GM21737 (cell line): ENCODE measurements at regions not wholly inside any gene's neighbourhood (a gene's known extent, or its start where the extent isn't known, plus 50 kb on each side); places are given as distances from the start of the nearest gene placed in this dataset.
"Not testable (repeated sequence)": the region's sequence is repeated elsewhere in the genome, so short reads cannot be mapped to it uniquely, and the experiment has no call there.

ENCODE experiments used
- ATAC-seq: cut with Tn5 transposase; IDR thresholded peaks from one replicate; pipeline ENCODE4 v1.9.1; 2021; ENCODE audit warnings: mild to moderate bottlenecking, moderate library complexity; ENCODE audit not compliant: unreplicated experiment

DNA sequence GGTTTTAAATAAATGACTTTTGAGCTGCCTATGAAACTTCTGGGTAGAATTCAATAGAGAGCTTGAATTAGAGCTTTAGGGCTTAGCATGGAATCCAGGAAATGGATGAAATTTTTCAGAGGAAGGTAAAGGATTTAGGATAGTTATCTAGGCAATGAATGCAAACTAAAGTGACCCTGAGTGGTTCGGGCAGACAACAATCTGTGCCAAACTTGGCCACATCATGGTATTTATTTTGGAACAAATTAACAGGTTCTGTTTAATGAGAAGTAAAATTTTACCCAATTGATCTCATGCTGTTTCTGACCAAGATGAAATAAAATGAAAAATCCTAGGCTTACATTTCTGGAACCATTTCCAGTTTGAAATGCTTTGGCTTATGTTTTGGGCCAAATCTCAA is 934.4 kb downstream of the MAT2B start:
- ATAC-seq: no peak

DNA sequence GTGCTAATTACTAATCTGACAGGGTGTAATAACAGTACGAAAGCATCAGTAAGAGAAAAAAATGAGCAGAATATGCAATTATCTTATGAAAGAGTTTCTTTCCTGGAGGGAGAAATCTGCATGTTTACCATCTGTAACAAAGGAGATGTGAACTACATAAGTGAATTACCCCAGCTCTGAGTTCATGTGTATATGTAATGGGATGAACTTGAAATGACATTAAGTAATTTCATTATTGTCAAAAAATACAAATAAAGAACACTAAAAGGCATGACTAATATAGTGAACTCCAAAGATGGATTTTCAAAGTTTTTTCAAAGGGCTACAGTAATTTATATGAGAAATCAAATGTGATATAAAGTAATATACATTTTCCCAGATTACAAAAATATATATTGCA is 944.0 kb downstream of the MAT2B start:
- ATAC-seq: no peak

DNA sequence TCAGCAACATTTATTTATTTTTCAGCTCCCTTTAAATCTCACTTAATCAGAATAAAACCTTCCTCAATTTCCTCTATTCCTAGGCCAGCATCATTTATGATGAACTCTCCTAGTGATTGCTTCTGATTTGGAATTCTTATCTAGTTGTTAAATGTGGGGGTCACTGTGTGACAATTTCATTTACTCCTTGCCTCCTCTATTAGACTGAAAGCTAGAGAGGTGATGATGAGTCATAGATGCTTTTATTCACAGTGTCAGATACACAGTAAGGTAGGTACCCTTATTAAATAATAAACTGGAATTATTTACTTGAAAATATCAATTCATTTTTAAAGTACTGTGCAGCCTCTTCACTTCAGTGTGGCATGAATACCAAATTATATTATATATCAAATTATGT is 960.6 kb downstream of the MAT2B start:
- ATAC-seq: no peak

DNA sequence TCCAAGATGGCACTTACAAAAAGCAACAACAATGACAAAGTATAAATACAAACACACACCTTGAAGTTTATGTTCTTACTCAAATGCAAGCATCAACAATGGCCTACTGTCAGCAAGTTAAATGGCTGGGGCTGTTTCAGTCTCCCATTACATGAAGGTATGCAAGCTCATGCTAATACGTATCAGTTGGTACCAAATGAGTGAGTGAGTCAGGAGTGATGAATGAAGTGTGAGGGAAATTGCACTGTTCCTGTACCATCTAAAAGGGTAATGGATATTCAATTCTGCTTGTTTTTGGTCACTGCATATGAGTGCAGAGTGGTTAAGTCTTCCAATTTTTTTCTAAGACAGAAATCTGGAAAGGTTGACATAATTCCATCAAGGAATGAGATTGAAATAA is 964.9 kb downstream of the MAT2B start:
- ATAC-seq: no peak

DNA sequence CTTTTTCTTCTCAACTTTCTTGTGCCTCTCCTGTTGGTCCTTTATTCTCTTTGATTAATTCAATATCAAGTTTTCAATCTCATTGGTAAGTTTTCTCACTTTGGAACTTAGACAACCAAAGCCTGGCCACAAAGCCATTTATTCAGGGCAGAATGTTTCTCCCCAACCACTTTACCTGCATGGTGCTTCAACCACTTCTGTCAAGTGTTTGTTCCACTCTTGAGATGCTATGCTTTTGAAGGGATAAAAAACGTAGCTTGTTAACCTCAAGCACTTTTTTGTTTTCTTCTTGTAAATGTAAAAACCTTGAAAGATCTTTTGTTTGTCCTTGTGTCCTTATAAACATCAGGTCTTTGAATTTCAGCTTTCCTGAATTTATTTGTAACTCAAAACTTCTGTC is 966.7 kb downstream of the MAT2B start:
- no peak for ATAC-seq

DNA sequence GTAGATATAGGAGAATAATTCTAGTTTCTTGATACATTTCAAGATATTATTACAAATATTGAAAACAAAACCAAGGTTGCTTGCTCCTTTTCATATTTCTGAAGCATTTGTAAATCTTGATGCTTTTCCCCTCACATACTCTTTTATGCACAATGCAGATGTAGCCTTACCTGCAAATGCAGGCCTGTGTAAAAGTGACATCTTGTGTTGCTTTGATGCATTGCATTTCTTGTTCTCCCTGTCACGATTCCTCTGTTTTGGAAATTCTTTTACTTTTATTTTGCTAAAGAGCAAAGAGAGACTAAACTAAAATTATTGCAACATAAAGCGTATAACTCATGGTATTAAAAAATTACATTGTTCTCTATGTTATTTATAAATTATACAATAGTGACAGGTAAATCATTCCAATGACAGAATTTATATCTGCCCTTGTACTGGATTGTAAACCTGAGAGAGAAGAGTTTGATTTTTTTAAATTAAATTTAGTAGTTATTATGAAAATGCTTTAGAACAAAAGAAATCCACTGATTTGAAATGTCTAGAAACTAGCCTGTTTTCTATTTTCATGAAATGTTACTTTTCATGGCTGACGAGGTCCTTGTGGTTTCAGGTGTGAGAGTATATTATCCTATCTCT is 970.0 kb downstream of the MAT2B start:
- ATAC-seq: no peak

DNA sequence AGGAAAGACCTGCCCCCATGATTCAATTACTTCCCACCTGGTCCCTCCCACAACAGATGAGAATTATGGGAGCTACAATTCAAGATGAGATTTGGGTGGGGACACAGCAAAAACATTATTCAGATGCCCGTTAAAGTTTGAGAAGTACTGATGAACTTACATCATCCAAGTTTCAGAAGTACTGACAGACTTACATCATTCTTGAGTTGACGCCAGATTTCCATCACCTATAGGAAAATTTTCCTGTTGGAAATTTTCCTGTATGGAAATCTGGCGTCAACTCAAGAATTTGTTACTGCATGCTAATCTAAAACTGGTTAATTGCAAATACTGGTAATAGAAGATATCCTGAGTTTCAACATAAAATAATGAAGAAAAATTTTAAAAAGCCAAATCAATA is 975.9 kb downstream of the MAT2B start:
- no peak for ATAC-seq

DNA sequence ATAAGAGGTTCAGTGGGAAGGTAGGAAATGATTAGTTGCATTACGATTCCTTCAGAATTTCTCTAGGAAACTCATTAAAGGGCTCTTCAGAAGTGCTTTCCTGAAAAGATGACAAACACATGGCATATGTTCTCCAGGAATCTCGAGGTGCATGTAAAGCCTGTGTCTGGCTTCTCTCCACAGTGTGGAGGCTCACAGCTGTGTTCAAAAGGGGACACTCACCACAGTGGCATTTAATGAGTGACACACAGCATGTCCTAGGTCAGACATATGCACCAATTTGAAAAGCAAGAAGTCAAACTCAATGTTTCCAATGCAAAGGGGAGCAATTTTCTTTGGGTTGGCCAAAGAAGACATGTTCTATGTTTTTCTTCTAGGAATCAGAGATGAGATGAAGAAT is 976.9 kb downstream of the MAT2B start:
- ATAC-seq: no peak

DNA sequence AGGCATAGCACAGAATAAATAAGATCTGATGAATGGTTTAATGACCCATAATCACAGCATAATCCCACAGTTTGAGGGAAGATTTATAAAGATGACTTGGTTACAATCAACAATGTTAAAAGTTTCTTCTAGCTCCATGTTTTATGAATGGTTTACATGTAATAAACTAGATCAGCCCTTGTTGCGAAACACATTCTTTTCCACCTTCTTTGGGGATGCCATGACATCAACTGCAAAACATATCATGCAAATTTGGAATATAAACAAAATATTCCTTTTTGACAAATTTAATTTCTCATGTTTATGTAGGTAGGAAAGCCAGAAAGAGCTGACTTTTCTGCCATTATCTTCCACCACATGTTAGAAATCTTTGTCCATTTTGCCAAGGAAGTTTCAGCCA is 979.5 kb downstream of the MAT2B start:
- no peak for ATAC-seq

DNA sequence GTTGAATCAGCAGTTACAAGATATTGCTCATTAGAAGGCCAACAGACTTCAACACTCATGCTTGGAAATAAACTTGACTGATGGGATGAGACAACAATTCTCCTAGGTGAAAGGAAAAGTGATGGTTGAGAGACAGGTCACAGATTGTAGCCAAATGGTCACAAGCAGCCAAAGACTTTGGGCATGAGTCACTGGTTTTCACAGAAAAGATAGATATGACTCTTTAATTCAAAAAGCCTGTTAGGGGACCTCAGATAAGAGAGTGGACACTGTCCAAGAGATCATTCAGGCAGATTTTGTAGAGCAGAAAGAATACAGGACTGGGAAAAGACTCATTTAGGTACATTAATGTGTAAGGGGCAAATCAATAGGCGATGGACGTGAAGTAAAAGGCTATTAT is 982.5 kb downstream of the MAT2B start:
- ATAC-seq: no peak

DNA sequence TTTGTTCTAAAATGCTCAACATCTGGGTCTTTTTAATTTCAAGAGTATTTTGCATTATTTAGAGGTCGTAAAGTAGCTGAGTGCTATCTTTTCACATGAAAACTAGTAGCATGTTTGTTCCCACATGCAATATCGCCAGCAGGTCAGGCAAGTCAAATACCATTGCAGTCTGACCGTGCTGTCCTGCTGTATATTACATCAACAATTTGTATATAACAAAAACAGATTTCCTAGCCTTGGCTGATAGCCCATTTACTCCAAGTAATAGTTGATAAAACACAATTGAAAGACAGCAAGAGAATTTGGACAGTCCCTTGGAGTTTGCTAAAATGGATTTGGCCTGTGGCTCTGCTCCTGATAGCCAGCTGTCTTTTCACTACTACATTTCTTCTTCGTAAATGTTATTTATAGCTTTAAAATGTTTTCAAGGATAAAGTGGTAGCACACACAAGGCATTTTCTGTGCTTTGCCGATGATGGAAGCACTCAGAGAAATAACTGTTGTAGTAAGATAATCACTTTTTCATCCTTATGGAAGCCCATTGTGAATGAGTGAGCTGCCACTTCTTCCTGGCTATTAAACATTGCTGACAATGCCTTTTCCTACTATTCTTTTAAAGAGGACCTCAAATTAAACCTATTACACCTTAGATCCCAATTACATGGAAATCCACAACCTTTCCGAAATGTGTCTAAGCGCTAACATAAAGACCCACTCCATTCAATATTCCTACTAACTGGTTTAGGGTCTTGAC is 992.1 kb downstream of the MAT2B start:
- ATAC-seq: no peak

DNA sequence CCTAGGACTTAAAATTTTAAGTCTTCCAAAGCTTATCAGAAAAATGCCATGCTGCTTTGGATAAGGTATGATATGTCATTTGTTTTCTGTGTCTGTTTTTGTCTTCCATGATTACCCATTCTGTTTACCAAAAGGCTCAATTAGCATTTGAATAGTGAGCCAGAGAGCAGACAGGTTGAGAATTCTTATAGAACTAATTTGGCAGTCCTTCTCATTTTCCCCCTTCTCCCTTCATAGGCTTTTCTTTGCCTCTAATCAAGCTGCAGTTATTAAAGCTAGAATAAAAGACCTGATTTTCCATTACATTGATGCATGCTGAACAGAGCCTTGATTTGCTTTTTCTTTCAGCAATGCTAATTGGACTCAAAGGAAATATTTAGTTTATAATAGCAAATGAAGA is 993.0 kb downstream of the MAT2B start:
- no peak for ATAC-seq

DNA sequence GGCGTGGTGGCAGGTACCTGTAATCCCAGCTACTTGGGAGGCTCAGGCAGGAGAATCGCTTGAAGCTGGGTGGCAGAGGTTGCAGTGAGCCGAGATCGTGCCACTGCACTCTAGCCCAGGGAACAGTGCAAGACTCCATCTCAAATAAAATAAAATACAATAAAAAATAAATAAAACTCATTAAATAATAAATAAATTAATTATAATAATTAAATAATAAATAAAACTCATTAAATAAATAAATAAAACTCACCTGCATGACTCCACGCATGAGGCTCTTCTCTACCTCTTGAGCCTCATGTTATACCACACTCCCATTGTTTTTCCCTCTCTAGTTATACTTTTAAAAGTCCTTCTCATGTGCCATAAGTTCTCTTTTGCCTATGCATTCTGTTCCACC is 995.4 kb downstream of the MAT2B start:
- ATAC-seq: no peak

DNA sequence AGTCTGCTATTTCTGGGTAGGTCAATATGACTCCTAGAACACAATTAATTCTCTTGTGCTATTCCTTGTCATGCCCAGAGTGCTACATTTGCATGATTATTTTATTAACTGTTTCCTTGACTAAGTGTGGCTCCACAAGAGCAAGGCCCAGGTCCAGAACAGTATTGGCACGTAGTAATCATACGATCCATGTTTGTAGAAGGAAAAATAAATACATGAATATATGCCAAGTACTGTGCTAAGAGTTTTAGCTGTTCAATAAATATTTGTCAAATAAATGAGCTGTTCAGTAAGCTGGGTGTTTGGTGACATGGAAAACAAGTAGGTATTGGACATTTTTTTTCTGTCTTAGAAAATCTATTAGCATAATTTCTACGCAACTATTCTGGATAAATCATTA is 995.9 kb downstream of the MAT2B start:
- ATAC-seq: no peak

DNA sequence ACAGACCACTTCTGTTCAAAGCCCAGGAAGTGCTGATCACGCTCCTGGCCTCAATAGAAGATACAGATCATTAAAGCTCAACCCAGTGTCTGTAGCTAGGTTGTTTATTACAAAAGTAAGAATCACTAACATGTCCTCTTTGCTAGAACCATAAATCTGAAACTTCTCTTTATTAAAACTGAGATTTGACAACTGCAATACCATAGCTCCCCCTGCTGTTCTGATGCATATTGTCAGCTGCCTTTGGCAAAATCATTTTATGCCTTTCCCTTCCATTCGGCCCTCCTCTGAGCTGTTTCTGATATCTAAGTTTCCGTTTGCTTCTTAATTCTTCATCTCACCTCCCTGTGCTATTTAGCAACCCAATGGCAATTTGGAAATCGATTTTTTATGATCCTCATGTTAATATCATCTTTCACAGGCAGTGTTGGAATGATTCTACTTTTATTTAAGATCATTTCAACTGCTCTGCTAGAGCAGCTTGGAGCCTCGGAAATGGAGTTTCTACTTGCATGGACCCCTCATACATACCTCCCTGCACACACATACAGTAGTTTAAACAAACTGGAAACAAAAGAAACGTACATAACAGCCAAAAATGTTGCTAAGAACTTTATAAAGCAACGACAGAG is 998.8 kb downstream of the MAT2B start:
- no peak for ATAC-seq

DNA sequence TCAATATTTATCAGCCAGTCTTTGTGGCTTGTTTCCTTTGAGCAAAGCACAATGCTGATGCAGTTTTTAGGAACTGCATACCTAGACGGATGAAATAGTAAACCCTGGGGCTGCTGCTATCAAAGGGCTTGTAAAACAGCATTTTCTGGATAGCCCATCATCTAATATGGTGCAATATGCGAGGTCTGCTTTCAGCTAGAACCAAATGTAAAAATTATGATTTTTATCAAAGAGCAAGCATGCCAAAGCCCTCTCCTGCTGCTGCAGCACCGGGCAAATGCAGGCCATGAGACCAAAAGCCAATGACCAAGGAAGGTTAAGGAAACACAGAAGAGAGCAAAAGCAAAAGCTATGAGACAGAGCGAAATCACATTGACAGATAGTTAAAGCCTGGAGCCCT is 1000.4 kb downstream of the MAT2B start:
- no peak for ATAC-seq

DNA sequence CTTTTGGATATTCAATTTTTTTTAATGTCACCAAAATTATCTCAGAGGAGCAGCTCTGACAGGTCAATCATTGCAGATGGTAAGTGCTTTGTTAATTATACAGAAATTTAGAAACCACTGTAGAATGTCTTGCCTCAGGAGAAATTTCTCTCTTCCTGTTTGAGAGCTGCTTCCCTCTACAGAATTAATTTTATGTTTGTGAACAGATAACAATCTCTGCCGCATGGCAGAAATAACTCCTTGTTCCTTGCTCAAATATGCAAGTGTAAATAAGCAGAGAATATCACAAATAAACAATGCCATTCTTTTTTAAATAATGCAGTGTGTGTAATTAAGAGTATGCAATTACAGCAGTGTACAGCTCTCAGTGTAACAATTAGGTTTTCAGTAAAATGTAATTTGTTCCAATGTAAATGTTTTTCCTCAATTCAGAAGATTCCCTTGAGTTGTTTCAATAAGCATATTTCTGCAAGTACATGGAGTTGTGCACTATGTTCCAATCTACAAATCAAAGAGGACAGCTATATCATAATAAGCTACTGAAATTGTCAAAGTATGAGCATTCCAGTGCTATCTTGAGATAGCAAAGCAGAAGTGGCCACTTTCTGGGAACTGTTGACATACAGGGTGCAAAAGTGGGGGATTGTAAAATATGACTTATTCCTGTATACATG is 1012.8 kb downstream of the MAT2B start:
- no peak for ATAC-seq

DNA sequence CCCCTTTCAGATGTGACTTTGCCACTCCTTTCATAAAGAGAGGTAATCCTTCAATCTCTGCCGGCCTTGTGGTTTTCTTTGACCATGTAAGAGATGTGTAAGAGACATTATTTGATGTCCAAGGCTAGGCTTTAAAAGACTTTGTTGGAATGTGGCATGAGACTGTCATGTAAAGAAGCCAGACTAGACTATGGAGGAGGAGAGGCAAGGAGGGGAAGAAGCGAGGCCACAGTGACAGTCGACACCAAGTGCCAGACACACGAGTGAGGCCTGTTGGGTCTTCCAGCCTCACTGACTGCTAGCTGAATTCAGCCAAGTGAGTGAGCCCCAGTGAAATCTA is 1013.3 kb downstream of the MAT2B start:
- no peak for ATAC-seq

DNA sequence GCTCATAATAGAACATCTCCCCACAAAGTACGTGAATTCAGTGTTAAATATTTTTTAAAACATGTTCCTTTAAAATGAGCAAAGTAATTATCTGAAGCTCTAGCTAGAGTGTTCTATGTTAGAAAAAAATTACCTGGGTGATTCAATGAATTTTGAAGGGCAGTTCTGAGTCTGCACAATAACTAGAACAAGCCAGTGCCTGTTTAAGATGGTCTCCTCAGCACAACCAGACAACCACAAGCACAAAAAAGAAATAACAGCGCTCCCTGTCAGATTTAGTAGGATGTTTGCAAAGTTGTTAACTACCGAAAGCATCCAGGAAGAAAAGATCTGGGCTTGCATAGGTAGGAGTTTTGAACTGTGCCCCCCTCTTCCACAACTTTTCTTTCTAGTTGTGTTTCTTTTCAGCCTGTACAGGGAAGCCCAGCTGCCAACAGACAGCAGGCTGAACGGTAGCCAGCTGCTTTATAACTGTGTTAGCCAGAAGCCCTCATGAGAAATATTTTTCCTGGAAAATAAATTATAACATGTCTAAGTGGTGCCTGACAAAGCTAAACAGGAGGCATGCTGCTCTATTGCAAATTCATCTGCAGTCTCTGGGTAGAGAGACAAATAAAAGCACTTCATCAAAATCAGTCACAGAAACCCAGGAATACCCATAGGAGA is 1026.9 kb downstream of the MAT2B start:
- ATAC-seq: no peak

DNA sequence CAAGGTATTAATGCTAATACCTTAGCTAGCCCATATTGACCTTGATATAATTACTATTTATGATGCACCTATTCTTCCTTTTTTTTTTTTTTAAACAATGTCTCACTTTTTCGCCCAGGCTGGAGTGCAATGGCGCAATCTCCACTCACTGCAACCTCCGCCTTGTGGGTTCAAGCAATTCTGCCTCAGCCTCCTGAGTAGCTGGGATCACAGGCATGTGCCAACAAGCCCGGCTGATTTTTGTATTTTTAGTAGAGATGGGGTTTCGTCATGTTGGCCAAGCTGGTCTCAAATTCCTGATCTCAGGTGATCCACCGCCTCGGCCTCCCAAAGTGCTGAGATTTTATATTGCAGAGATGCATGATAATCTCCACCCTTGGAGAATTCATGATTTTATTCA is 1028.0 kb downstream of the MAT2B start:
- ATAC-seq: not testable (repeated sequence)

DNA sequence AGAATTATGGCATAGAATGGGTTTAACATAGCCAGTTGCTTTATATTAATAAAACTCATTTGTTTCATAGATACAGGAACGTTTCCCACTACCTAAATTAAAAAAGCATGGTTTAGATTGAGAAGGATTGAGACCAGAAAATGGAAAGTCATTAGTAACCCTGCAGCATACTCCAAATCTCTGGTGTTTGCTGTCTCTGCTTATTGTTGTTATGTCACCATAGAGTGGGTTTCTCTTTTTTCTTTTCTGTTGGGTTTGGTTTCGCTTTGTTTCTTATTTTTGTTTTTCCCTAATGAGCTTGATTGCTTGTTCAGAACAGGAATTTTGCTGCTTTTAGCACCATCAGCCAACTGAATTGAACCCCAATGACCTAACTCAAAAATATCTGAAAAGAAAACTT is 1034.8 kb downstream of the MAT2B start:
- no peak for ATAC-seq
